HG03575 (cell line): ENCODE measurements at regions not wholly inside any gene's neighbourhood (a gene's known extent, or its start where the extent isn't known, plus 50 kb on each side); places are given as distances from the start of the nearest gene placed in this dataset.
"Not testable (repeated sequence)": the region's sequence is repeated elsewhere in the genome, so short reads cannot be mapped to it uniquely, and the experiment has no call there.

ENCODE experiments used
- ATAC-seq: cut with Tn5 transposase; IDR thresholded peaks from one replicate; pipeline ENCODE4 v1.9.1; 2021; ENCODE audit not compliant: unreplicated experiment, insufficient number of reproducible peaks, low FRiP score; ENCODE audit errors: extremely low read depth

DNA sequence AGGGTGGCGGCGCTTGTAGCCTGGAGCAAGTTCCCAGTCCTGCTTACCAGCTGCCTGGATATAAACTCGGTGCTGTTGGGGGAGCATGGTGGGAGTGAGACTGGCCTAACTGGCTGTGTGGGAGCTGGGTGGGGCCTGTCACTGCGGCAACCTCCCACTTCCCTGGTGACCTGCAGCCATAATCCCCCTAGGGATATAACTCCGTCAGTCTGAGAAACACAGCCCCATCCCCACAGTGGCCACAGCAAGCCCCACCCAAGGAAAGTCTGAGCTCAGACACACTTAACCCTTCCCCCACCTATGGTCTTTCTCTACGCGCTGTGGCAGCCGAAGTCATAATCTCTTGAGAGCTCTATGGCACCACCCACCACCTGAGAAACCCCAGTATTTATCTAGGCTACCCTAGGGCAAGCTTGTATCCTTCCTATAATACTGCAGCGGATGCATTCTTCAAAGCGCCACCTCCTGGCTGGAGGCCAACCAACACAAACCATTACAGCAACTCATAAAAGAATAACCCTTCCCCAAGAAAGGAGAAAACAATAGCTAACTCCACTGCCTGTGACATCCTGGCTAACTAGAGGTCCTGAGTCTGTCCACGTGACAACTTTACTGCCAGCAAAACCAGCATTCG is 57.4 kb downstream of the ZNF648 start:
- no peak for ATAC-seq

DNA sequence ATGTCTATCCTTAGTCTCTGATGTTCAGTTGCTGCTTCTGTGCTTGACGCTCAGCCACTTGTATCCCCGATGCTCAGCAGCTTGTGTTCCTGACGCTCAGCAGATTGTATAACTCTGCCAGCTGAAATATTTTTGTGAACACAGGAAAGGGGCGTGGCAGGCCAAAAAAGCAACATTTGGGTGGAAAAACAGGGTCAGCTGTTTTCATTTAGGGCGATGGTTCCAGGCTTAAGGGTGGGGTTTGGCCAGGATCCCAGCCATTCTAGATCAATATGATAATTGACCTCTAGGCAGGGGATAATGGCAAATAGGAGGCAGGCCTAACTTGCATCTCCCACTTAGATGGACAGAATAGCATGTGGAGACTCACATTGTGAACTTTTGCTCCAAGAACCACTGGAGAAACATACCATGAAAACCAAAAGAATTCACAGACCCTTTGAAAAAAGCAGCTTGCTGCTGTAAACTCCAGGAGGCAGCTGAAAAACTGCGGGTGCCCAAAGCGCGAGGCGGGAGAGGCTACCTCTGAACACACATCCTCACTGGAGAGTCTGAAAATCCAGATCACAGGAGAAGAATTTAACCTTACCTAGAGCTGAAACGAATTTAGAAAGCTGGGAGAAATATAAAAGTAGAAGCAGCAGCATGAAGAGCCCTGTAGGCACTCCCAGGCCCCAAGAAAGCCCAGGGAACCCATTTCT is 58.3 kb downstream of the ZNF648 start:
- no peak for ATAC-seq

DNA sequence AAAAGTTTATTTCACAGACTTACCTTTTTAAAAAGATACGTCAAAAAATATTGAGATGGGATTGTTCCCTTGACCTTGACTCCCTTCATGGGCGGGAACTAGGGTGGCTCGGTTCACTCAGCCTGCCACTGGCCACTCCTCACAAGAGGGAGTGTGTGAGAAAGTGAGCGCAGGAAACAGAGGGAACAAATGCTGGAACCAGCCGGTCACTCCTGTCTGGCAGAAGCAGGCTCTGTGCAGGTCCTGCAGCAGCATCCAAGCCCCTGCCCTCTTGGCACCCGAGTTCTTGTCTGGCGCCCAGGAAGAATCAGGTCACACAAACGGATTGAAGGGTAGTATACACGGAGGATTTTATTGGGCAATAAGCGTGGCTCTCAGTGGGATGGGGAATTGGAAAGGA is 58.9 kb downstream of the ZNF648 start:
- ATAC-seq: no peak

DNA sequence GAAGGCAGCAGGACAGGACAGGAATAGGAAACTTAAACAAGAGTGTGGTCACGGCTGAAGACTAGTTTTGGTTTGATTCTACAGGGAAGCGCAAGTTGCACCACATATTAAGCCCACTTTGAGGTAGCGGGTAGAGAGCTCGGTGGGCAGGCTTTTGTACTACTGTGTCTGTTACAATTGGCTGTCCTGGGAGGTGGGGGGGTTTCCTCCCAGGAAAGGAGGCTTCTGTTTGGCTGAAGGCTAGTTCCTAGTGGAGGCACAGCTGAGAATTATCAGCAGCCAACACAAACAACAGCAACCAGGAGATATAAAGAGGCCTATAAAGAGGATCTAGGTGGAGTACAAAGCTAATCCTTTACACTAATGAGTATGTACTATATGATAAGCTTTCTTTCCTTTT is 62.7 kb downstream of the ZNF648 start:
- ATAC-seq: no peak

DNA sequence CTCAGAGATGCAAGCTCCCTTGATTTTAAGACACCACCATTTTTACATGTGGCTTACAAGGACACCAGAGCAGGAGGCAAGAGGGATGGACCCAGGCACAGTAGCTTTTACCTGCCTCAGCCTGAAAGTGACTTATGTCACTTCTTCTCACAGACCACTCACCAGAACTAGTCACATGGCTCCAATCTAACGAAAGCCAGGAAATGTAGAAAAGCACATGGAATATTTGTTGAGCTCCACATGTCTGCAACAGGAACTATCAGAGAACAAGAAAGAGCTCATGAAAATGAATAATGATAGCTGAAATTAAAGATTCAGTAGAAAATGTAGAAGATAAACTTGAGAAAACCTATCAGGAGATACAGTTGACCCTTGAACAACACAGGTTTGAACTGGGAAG is 69.4 kb downstream of the ZNF648 start:
- ATAC-seq: no peak

DNA sequence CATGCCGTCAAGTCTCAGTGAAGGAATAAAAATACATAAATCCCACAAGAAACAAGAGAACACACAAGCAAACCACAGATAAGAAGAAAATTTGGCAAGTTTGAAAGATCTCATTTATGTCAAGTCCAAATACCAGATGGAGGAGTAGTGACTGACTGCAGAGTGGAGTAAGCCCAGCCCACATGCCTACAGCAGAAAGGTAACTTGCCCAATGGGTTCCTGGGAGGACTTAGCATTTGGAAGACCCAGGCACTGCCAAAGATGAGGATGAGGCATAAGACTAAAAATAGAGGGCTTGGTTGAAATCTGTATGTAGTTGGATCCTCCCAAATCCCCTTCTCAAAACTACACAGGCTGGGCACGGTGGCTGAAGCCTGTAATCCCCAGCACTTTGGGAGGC is 70.8 kb downstream of the ZNF648 start:
- ATAC-seq: no peak

DNA sequence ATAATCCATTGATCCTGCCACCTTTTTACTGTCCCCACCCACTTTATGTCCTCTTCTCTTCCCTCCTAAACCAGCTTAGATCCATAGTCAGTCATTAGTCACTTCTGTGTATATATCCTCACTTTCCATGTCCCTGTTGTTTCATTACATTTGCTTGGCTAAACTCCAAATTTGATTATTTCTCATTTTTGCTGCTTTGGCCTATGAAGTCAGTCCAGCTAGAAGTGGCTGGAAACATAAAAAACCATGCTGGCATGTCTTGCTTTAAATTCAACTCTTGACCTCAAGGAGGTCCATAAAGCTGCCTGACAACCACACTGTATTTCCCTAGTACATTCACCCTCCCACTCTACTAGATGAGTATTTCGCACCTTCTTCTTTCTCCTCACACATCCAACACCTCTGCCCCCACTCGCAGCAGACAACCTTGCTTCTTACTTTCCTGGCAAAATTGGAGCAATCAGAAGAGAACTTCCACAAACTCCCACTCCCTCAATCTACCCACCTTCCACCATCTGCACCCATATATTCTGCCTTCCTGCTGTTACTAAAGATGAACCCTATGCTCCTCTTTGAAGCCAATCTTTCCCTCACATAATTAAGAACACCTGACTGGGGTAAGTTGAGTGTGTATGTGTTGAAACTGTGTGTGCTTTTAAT is 72.1 kb downstream of the ZNF648 start:
- no peak for ATAC-seq

DNA sequence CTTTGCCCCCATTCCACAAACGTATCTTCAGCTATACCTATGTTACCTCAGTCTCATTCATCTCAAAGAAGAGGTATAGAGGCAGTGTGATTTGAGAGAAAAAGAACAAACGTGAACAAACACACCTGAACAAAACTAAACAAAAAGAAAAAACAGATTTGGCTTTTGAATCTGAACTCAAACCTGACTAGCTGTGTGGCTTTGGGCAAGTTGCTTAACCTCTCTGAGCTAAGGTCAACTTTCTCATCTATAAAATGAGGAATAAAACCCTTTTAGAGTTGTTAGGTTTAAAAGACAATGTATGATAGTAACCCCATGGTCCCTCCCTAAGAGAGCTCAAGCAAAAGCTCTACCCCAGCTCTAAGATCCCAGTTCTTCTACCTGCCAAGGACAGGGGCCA is 73.5 kb downstream of the ZNF648 start:
- no peak for ATAC-seq

DNA sequence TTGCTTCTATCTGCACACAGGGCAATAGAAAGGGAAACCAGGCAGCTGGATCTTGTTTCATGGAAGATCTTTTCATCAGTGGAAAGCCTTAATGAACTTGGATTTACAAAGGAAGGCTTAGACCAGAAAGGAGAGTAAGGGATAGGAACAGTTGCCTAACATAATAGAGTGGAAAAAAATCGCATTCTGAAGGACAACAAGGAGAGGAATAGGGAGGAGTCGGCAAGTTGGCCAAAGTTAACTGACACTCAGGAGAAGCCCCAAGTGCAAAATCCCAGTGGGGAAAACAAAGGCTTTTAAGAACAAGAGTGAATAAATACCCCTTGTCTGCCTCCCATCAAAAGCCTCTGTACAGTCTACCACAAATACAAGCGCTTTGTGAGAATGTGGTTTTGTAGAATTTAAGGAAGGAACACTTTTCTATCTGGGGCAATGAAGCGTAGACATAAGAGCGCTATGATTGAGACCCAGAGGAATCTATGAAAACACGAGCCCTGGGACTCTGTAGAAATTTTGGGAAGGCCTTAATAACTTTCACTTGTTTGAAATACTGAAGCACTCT is 74.1 kb downstream of the ZNF648 start:
- ATAC-seq: no peak

DNA sequence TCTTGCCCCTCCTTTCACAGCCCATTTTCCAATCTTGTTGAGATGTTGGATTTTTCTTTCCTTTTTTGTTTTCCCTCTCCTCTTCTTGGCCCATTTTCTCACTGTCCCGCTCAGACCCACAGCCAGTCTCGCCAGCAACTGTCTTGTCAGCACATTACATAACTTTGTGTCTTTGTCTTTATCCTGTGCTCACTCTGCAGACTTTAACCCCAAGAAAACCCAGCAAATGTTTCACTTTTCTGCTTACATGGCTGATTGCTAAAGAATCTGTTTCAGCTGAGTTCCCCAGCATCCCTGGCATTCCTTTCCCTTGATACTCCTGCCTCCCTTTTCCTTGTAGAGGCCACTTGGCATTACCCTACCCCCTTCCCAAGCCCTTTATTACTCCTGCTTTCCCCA is 74.6 kb downstream of the ZNF648 start:
- no peak for ATAC-seq

DNA sequence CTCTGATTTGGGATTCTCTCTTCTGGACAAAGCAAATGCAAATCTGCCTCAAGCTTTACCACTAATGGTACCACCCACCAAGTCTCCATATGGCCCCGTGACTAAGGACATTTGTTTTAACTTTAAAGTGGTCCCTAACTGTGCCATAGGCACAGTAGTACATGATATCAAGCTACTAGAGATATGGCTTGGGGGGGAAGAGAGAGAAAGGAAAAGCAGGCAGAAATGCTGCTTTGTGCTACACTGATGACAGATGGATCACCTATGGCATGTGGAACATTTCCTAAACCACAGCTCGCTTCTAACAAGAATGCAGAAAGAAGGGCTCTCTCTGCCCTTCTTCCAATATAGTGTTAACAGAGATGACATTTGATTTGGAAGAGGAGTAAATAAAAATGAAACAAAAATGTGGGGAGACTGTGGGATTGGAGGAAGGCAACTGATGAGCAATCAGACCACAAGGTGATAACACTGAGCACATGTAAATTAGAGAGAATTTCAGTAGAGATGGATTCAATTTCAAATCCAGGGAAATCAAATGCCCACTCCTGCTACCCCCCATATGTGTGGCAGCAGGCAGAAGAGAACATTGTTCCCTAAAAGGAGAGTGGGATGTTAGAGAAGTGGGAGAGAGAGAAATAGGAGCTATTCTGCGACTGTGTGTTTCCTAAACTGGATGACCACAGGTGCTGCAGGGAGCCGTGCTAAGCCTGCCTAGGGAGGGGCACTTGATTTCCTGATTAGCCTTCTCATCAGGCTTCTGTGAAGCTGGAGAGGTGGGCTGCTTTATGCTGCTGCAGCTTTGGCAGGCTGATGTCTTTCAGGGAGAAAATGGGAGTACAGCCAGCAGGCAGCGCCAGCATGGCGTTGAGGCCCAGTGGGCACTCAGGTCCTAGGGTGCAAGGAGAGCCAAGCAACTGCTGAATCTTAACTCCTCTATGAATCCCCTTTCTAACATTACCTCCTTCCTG is 75.3 kb downstream of the ZNF648 start:
- no peak for ATAC-seq

DNA sequence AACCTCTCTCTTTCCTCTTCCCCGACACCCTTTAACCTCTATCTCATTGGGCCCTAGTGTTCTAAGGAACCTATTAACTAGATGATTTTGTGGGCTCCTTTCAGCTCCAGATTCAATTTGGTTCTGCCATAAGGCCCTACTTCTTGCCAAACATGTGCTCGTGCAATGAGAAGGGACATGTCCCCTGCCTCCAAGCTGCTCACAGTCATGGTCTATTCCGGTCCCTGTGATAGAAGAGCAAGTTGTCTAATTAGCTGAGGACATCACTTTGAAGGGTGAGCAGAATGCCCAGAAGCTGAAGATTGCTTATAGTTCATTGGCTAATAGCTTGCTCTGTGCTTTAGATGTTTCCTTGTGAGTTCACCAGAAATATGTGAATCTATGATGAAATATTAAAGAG is 76.2 kb downstream of the ZNF648 start:
- ATAC-seq: no peak

DNA sequence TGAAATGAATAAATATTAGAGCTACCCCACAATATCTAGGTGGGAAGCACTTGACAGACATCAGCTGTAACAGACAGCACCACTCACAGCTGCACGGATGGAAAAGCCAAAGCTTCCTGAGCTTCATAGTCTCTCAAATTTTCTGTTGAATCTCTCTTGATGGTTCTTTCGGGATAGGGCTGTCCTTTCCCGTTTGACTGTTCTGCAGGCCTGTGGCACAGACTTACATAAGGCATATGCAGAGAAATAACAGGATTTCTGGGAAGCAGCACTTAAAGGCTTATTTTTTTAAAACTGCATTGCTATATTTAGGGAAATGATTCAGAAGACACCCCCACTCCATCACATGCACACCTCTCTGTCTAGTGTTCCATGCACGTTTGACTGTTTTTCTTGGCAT is 77.5 kb downstream of the ZNF648 start:
- no peak for ATAC-seq

DNA sequence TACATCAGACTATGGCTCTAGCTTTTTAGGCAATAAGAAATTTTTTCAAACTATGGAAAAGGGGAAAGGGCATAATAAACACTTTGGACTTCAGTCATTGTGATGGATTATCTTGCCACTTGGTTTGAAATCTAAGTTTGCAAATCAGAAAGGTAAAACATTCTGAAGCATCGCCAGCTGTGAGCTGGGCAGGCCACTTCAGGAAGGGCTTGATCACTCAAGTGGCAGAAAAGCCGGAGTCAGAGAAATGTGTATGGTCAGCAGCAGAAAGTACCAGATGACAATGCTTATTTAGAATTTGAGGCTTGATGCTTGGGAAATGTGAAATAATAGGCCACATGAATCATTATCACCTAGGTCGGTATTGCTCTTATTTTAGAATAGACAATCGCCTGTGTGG is 79.7 kb downstream of the ZNF648 start:
- ATAC-seq: no peak

DNA sequence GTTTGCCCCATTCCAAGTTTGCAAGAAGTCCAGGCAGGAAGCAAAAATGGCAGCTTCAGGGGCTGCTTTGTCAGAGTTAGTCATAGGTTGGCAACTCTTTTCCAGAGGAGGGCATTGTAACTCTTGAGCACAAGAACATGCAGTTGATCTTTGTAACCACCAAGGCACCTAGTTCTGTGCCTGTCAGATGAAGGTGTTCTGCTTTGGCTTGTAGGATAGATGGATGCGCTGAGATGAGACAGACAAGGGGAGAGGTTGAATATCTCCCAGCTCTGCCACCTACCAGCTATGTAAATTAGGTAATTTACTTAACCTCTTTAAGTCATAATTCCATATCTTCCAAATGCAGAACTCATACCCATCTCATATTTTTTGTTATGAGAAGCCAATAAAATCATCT is 89.3 kb downstream of the ZNF648 start:
- ATAC-seq: no peak

DNA sequence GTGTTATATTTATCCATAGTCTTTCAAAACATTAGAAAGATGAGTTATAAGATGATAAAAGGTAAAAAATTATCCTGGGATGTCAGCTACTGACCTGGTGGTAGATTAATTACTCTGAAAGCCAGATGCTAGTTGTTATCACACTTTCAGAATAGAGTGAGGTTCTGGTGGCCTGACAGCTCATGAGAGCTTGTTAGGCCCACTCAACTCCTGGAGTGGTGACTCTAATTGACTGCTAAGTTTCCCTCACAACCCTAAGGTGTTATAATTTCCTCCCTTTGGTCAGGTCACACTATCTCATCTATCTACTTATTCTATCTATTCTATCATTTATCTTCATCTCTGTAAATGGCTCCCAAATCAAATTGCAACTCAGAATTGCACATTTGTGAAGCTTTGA is 90.1 kb downstream of the ZNF648 start:
- no peak for ATAC-seq

DNA sequence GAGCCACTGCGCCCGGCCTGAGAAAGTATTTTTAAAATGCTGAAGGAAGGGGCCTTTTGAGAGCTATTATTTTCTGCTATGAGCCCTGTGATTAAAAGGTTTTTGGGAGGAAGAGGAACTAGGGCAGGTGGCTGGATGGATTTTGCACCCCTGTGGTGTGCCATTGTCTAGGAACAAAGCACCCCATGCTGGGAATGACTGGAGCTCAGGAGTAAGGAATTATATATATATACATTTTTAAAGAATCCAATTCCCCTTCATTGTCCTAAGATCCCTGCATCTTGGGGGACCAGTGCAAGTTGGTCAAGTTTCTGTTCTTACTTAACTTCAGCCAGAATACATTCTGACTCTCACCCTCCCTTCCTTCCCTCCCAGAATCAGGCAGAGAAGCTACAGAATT is 91.6 kb downstream of the ZNF648 start:
- ATAC-seq: no peak

DNA sequence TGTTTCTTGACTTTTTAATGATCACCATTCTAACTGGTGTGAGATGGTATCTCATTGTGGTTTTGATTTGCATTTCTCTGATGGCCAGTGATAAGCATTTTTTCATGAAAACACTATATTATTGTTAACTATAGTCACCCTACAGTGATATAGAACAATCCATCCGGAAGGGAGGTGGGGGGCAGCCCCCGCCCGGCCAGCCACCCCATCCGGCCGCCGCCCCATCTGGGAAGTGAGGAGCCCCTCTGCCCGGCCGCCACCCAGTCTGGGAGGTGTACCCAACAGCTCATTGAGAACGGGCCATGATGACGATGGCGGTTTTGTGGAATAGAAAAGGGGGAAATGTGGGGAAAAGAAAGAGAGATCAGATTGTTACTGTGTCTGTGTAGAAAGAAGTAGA is 106.8 kb downstream of the ZNF648 start:
- ATAC-seq: not testable (repeated sequence)

DNA sequence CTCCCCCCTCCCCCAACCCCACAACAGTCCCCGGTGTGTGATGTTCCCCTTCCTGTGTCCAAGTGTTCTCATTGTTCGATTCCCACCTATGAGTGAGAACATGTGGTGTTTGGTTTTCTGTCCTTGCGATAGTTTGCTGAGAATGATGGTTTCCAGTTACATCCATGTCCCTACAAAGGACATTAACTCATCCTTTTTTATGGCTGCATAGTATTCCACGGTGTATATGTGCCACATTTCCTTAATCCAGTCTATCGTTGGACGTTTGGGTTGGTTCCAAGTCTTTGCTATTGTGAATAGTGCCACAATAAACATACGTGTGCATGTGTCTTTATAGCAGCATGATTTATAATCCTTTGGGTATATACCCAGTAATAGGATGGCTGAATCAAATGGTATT is 107.3 kb downstream of the ZNF648 start:
- ATAC-seq: not testable (repeated sequence)
